Calu3 (cell line): ENCODE measurements at regions not wholly inside any gene's neighbourhood (a gene's known extent, or its start where the extent isn't known, plus 50 kb on each side); places are given as distances from the start of the nearest gene placed in this dataset.

ENCODE experiments used
- BruUV-seq: library from RNA; stranded (reverse); fragments of 400-500 nt; replicated peaks from 2 replicates; lab custom pipeline; 2021; lab: Mats Ljungman, UMichigan
- CTCF ChIA-PET: fragments of 300-600 bp; sonication (Branson Sonifier 250); formaldehyde crosslinking; loops from one replicate; lab custom pipeline; 2022; ENCODE audit warnings: antibody characterized with exemption; lab: Charles Lee
- DNase-seq: peaks from one replicate; pipeline ENCODE4 v3.0.0; 2022
- H3K27ac Mint-ChIP-seq: one replicate; pipeline ENCODE4 v1.8.0; 2022; ENCODE audit warnings: mixed read lengths; ENCODE audit not compliant: unreplicated experiment
- H3K27me3 Mint-ChIP-seq: one replicate; pipeline ENCODE4 v1.8.0; 2022; ENCODE audit warnings: mixed read lengths; ENCODE audit not compliant: unreplicated experiment
- H3K36me3 Mint-ChIP-seq: one replicate; pipeline ENCODE4 v1.8.0; 2022; ENCODE audit warnings: mild to moderate bottlenecking, moderate library complexity, mixed read lengths; ENCODE audit not compliant: insufficient read depth, unreplicated experiment
- H3K4me1 Mint-ChIP-seq: one replicate; pipeline ENCODE4 v1.8.0; 2022; ENCODE audit warnings: mild to moderate bottlenecking, low read depth, mixed read lengths; ENCODE audit not compliant: unreplicated experiment
- H3K4me3 Mint-ChIP-seq: one replicate; pipeline ENCODE4 v1.8.0; 2022; ENCODE audit warnings: mild to moderate bottlenecking, low read depth, moderate library complexity, mixed read lengths; ENCODE audit not compliant: unreplicated experiment
- H3K9me3 Mint-ChIP-seq: one replicate; pipeline ENCODE4 v1.8.0; 2022; ENCODE audit warnings: low read depth, mixed read lengths; ENCODE audit not compliant: unreplicated experiment
- intact Hi-C: fragments of 100-400 bp; cut with micrococcal nuclease; formaldehyde crosslinking; loops from one replicate; pipeline ENCODE4 v1.10.0; 2022; ENCODE audit not compliant: unreplicated experiment
- TF ChIP-seq, protein P1 (sequence below): fragments of 200-600 bp; IDR thresholded peaks from one replicate; pipeline ENCODE4 v1.8.0; 2022; ENCODE audit warnings: antibody characterized with exemption; ENCODE audit not compliant: unreplicated experiment

- Mint-ChIP-seq H3K27ac (no peak overlapping the region), H3K27me3 (peaks cover 16% of the 10 kb centered on the region), H3K4me3 (no peak overlapping the region), H3K36me3 (no peaks in the 10 kb centered on the region), H3K9me3 (no peaks in the 10 kb centered on the region), H3K4me1 (no peaks in the 10 kb centered on the region)
- intact Hi-C loops, result no loop called here
- CTCF ChIA-PET, result interaction anchor here (0.6 kb wide), 1 partner anchor 578 kb away, joined by 3 read pairs; no protein-coding TSS in a partner anchor
- TF ChIP-seq, protein P1, sequence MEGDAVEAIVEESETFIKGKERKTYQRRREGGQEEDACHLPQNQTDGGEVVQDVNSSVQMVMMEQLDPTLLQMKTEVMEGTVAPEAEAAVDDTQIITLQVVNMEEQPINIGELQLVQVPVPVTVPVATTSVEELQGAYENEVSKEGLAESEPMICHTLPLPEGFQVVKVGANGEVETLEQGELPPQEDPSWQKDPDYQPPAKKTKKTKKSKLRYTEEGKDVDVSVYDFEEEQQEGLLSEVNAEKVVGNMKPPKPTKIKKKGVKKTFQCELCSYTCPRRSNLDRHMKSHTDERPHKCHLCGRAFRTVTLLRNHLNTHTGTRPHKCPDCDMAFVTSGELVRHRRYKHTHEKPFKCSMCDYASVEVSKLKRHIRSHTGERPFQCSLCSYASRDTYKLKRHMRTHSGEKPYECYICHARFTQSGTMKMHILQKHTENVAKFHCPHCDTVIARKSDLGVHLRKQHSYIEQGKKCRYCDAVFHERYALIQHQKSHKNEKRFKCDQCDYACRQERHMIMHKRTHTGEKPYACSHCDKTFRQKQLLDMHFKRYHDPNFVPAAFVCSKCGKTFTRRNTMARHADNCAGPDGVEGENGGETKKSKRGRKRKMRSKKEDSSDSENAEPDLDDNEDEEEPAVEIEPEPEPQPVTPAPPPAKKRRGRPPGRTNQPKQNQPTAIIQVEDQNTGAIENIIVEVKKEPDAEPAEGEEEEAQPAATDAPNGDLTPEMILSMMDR, result no peak
- no TSS peak for BruUV-seq
- DNase-seq, result no peak
Observed at GRCh38 chr12:114194956-114195355, 211.0 kb downstream of the TBX5 start.

GRCh38 chr12:114194066-114194465 lies 211.9 kb downstream of the TBX5 start:
- no peaks in the 10 kb centered on the region for H3K4me1 Mint-ChIP-seq
- no peaks in the 10 kb centered on the region for H3K36me3 Mint-ChIP-seq
- intact Hi-C loops, result no loop called here
- CTCF ChIA-PET, result interaction anchor here (0.6 kb wide), 1 partner anchor 579 kb away, joined by 3 read pairs; no protein-coding TSS in a partner anchor
- no peak overlapping the region for H3K4me3 Mint-ChIP-seq
- H3K9me3 Mint-ChIP-seq, result no peaks in the 10 kb centered on the region
- DNase-seq, result no peak
- TF ChIP-seq, protein P1, result no peak
- no TSS peak for BruUV-seq
- peaks cover 16% of the 10 kb centered on the region for H3K27me3 Mint-ChIP-seq
- H3K27ac Mint-ChIP-seq, result no peak overlapping the region

DNA sequence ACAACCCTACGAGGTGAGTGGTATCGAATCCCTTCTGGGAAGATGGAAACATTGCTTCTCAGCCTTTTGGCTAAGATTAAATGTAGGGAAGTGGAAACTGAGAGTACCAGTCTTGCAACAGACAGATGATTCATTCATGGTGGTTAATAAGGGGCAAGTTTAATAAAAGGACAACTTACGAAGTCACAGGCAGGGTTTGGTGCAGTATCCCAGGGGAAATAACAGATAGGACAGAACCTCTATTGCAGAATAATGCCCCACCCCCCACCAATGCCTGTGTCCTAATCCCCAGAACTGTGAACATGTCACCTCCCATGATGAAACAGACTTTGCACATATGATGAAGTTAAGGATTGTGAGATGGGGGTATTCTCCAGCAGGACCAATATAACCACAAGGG lies 212.5 kb downstream of the TBX5 start:
- CTCF ChIA-PET, result no interaction called here
- Mint-ChIP-seq H3K27me3 (peaks cover 16% of the 10 kb centered on the region), H3K36me3 (no peaks in the 10 kb centered on the region), H3K4me1 (no peaks in the 10 kb centered on the region), H3K9me3 (no peaks in the 10 kb centered on the region), H3K27ac (no peak overlapping the region), H3K4me3 (no peak overlapping the region)
- TF ChIP-seq, protein P1, result no peak
- BruUV-seq, result no TSS peak
- no peak for DNase-seq
- intact Hi-C loops, result no loop called here

GRCh38 chr12:114192549-114192948 lies 213.4 kb downstream of the TBX5 start:
- DNase-seq, result no peak
- peaks cover 16% of the 10 kb centered on the region for H3K27me3 Mint-ChIP-seq
- no peaks in the 10 kb centered on the region for H3K4me1 Mint-ChIP-seq
- BruUV-seq, result no TSS peak
- CTCF ChIA-PET, result no interaction called here
- no peaks in the 10 kb centered on the region for H3K9me3 Mint-ChIP-seq
- H3K4me3 Mint-ChIP-seq, result no peak overlapping the region
- H3K36me3 Mint-ChIP-seq, result no peaks in the 10 kb centered on the region
- intact Hi-C loops, result no loop called here
- TF ChIP-seq, protein P1, result no peak
- no peak overlapping the region for H3K27ac Mint-ChIP-seq
